GM18502 (cell line): ENCODE measurements at regions not wholly inside any gene's neighbourhood (a gene's known extent, or its start where the extent isn't known, plus 50 kb on each side); places are given as distances from the start of the nearest gene placed in this dataset.
"Not testable (repeated sequence)": the region's sequence is repeated elsewhere in the genome, so short reads cannot be mapped to it uniquely, and the experiment has no call there.

Experiments
- ATAC-seq: cut with Tn5 transposase; IDR thresholded peaks from one replicate; pipeline ENCODE4 v1.9.1; 2021; ENCODE audit warnings: mild to moderate bottlenecking; ENCODE audit not compliant: unreplicated experiment, poor library complexity

GRCh38 chr11:29507376-29507775 lies 509.5 kb downstream of the KCNA4 start:
- ATAC-seq: no peak

GRCh38 chr11:29495676-29496075 lies 521.2 kb downstream of the KCNA4 start:
- no peak for ATAC-seq

- no peak for ATAC-seq
Observed at GRCh38 chr11:29490938-29491337, 525.9 kb downstream of the KCNA4 start.

- ATAC-seq: no peak
Observed at GRCh38 chr11:29486301-29486700, 530.5 kb downstream of the KCNA4 start.

GRCh38 chr11:29485641-29486040 lies 531.2 kb downstream of the KCNA4 start:
- no peak for ATAC-seq

GRCh38 chr11:29484548-29484947 lies 532.3 kb downstream of the KCNA4 start:
- ATAC-seq: no peak

- ATAC-seq: no peak
Observed at GRCh38 chr11:29483831-29484230, 533.0 kb downstream of the KCNA4 start.

GRCh38 chr11:29482510-29482909 lies 534.3 kb downstream of the KCNA4 start:
- ATAC-seq: no peak

- ATAC-seq: no peak
Observed at GRCh38 chr11:29481738-29482137, 535.1 kb downstream of the KCNA4 start.

GRCh38 chr11:29480981-29481380 lies 535.8 kb downstream of the KCNA4 start:
- no peak for ATAC-seq

GRCh38 chr11:29458252-29458651 lies 558.6 kb downstream of the KCNA4 start:
- no peak for ATAC-seq

GRCh38 chr11:29452146-29452545 lies 564.7 kb downstream of the KCNA4 start:
- ATAC-seq: no peak

GRCh38 chr11:29449281-29450074 lies 567.4 kb downstream of the KCNA4 start:
- ATAC-seq: no peak

GRCh38 chr11:29448246-29448877 lies 568.5 kb downstream of the KCNA4 start:
- ATAC-seq: no peak

GRCh38 chr11:29447821-29448220 lies 569.0 kb downstream of the KCNA4 start:
- no peak for ATAC-seq

GRCh38 chr11:29446132-29446531 lies 570.7 kb downstream of the KCNA4 start:
- ATAC-seq: no peak

GRCh38 chr11:29445191-29445590 lies 571.6 kb downstream of the KCNA4 start:
- not testable (repeated sequence) for ATAC-seq

GRCh38 chr11:29438815-29439214 lies 578.0 kb downstream of the KCNA4 start:
- no peak for ATAC-seq

- ATAC-seq: no peak
Observed at GRCh38 chr11:29435421-29435820, 581.4 kb downstream of the KCNA4 start.

- ATAC-seq: no peak
Observed at GRCh38 chr11:29432719-29433325, 584.0 kb downstream of the KCNA4 start.

GRCh38 chr11:29405305-29405704 lies 611.5 kb downstream of the KCNA4 start:
- ATAC-seq: no peak
